Fibroblast of villous mesenchyme (primary cell): ENCODE measurements at regions not wholly inside any gene's neighbourhood (a gene's known extent, or its start where the extent isn't known, plus 50 kb on each side); places are given as distances from the start of the nearest gene placed in this dataset.

Source experiments
- DNase-seq: peaks from one replicate; pipeline ENCODE4 v3.0.0-alpha.2; 2010; ENCODE audit warnings: low read depth
- H3K4me3 ChIP-seq: 2 replicates; pipeline ENCODE4 v1.5.1; 2011; ENCODE audit warnings: low read depth, mild to moderate bottlenecking, low read length
- TF ChIP-seq, protein P1 (sequence below): IDR thresholded peaks from 2 replicates; pipeline ENCODE4 v1.5.1; 2012; ENCODE audit warnings: low read depth, mild to moderate bottlenecking, low read length; ENCODE audit not compliant: insufficient read depth

GRCh38 chr2:121828281-121828731 lies 72.9 kb downstream of the TSN start:
- no peak overlapping the region for H3K4me3 ChIP-seq
- DNase-seq = no peak
- TF ChIP-seq, protein P1, sequence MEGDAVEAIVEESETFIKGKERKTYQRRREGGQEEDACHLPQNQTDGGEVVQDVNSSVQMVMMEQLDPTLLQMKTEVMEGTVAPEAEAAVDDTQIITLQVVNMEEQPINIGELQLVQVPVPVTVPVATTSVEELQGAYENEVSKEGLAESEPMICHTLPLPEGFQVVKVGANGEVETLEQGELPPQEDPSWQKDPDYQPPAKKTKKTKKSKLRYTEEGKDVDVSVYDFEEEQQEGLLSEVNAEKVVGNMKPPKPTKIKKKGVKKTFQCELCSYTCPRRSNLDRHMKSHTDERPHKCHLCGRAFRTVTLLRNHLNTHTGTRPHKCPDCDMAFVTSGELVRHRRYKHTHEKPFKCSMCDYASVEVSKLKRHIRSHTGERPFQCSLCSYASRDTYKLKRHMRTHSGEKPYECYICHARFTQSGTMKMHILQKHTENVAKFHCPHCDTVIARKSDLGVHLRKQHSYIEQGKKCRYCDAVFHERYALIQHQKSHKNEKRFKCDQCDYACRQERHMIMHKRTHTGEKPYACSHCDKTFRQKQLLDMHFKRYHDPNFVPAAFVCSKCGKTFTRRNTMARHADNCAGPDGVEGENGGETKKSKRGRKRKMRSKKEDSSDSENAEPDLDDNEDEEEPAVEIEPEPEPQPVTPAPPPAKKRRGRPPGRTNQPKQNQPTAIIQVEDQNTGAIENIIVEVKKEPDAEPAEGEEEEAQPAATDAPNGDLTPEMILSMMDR = no peak

DNA sequence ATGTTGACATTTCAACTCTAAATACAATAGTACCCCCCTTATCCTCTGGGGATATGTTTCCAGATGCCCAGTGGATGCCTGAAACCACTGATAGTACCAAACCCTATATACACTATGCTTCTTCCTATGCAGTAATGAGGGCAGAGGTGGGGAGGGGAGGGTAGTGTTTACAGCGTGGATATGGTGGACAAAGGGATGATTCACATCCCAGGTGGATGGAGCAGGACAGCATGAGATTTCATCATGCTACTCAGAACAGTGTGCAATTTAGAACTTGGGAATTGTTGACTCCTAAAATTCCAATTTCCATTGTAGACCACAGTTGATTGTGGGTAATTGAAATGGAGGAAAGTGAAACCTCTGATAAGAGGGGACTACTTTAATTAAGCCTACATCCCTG lies 75.4 kb downstream of the TSN start:
- no peak overlapping the region for H3K4me3 ChIP-seq
- DNase-seq = no peak
- TF ChIP-seq, protein P1 = no peak

DNA sequence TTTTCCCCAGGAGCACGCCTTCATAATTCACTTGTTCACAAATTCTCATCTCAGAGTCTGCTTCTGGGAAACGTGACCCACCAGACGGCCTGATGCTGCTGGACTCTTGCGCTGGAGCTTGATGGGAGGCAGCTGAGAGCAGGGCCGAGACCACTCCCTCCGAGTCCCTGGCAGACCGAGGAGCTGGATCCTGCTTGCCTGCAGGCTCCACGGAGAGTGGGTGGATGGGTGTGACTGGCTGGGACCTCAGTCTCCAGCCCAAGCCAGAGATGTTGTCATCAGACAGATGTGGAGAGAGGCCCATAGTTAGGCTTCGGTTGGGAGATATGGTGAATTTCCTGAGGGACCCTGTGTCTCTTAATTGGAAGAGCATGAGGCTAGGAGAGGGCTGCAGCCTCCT lies 76.4 kb downstream of the TSN start:
- H3K4me3 ChIP-seq = no peak overlapping the region
- TF ChIP-seq, protein P1 = no peak
- DNase-seq = no peak

DNA sequence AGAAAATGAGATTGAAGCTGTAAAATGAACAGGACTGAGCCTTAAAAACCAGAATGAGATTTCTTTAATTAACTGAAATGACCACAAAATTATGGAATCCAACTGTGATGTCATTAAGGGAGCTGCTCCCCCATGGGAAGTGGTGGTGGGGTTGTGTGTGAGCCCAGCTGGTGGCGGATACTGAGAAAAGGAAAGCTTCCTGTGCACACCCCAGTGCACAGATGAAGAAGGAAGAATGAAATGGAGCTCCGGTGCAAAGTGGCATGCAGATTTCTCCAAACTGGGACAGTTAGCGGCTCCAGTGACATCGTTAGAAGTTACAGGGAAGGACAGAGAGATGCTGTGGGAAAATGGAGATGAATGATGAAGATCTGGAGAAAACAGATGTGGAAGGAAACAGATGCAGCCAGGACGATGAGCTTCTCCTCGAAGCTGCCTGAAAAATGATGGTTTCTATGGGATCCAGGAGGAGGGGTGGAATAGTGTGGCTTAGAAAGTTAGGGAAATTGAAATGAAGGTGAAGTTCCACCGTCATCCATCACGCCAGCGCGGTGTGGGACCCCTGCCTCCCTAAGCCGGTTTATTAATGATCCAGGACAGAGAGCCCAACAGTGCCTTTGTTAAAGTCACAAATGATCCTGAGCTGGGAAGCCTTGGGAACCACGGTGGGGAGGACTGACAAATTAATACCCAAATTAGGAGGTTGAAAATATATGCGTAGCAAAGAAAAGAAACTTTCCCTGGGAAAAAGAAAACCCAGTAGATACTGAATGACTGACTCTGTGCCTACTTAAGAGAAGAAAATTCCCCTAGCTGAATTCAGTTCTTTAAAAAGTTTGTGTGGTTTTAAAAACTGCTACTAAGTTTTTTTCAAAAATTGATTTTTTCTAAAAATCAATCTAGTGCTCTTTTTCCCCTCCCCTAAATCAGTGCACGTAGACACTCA lies 77.2 kb downstream of the TSN start:
- DNase-seq = no peak
- no peak overlapping the region for H3K4me3 ChIP-seq
- TF ChIP-seq, protein P1 = no peak

DNA sequence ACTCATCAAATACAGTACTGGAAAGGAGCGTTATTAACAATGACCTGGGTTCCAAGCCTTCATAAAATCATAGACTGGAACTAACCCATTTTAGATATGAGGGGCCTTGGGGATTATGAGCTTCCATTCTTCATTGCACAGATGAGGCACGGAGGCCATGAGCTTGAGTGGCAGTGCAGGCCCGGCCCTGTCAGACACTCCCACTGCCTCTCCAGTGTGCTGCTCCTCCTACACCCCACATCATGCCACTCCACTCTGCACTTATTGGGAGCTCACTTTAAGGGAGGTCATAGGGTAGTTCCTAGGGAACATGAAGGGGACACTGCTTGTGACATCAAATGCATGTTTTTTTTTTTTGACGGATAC lies 77.9 kb downstream of the TSN start:
- TF ChIP-seq, protein P1 = no peak
- no peak for DNase-seq
- no peak overlapping the region for H3K4me3 ChIP-seq

DNA sequence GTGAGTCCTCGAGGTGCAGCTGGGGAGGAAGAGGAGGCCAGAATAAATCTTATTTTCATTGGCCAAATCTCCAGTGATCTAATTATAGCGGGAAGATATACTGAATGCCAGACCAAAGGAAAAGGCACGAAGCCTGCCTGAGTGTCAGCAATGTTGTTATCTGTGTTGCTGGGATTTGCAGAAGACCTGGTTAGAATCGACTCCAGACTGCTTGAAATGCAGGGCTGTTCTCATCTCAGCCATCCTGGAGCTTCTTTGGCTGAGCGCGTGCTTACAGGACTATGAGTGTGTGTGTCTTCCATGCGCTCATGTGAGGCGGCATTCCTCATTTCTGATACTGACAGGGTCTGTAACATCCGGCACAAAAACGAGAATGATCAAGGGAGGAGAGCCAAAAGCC lies 81.2 kb downstream of the TSN start:
- TF ChIP-seq, protein P1 = no peak
- no peak overlapping the region for H3K4me3 ChIP-seq

GRCh38 chr2:121837591-121837990 lies 82.1 kb downstream of the TSN start:
- no peak for DNase-seq
- TF ChIP-seq, protein P1 = no peak
- H3K4me3 ChIP-seq = no peak overlapping the region

More for the DNA sequence above, 81.2 kb downstream of the TSN start:
- no peak for DNase-seq
